ENCODE measurements at regions not wholly inside any gene's neighbourhood (a gene's known extent, or its start where the extent isn't known, plus 50 kb on each side); places are given as distances from the start of the nearest gene placed in this dataset.
"Not testable (repeated sequence)": the region's sequence is repeated elsewhere in the genome, so short reads cannot be mapped to it uniquely, and the experiment has no call there.

GRCh38 chr1:147061880-147062279, 110.4 kb downstream of the PRKAB2 start:
- DNase-seq = not testable (repeated sequence)

GRCh38 chr1:147053269-147053668, 115.1 kb downstream of the NBPF12 start:
- DNase-seq = no peak

DNA sequence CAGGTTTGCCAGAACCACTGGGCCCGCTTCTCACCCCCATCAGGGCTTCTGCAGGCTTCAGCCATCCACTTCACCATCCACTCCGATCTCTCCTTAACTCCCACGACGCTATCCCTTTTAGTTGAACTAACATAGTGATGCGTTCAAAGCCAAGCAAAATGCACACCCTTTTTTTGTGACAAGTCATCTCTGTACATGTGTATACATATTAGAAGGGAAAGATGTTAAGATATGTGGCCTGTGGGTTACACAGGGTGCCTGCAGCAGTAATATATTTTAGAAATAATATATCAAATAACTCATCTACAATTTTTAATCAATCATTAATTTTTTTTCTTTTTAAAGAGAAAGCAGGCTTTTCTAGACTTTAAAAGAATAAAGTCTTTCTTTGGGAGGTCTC, 114.6 kb downstream of the NBPF12 start:
- DNase-seq = no peak

DNA sequence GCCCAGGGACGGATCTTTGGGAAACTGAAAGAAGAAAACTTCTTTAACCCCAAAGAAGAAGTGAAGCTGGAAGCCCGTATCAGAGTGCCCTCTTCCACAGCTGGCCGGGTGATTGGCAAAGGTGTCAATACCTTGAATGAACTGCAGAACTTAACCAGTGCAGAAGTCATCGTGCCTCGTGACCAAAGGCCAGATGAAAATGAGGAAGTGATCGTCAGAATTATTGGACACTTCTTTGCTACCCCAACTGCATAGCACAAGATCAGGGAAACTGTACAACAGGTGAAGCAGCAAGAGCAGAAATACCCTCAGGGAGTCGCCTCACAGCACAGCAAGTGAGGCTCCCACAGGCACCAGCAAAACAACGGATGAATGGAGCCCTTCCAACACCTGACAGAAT, 114.0 kb downstream of the NBPF12 start:
- DNase-seq = no peak

DNA sequence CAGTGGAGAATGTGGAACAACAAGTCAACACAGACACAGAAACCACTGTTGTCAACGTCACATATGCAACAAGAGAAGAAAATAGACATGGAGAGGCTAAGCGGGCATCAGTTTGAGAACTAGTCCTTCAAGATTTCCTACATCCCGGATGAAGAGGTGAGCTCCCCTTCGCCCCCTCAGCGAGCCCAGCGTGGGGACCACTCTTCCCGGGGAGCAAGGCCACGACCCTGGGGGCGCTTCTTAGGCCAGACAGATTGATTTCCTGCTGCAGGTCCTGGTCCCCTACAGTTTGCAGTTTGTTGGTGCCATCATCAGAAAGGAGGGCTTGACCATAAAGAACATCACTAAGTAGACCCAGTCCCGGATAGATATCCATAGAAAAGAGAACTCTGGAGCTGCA, 113.0 kb downstream of the NBPF12 start:
- DNase-seq = no peak

- no peak for DNase-seq
Observed at GRCh38 chr1:147050654-147051053, 112.5 kb downstream of the NBPF12 start.

DNA sequence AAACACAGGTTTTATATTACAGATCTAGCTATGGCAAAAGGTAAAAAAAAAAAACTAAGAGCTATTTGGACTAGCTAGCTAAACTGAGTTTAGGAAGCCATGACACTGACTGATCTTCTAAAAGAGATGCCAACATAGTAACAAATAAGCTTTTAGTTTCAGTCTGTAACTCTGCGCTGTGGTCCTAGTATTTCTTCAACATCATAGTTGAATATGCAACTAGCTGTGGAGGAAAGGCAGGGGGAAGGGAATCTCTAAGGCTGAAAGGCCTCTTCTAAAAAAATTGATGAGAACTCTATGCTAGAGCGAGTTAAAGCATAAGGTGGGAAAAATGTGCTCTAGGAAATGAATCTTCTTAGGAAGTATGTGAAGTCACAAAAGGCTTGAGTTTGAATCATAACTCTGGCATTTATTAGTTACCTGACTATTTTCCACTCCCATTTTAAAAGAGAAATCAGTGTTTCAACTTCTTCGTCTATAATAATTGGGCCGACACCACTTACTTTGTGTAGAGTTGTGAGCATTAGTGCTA, 108.8 kb downstream of the NBPF12 start:
- DNase-seq = not testable (repeated sequence)

GRCh38 chr1:147046189-147046862, 108.2 kb downstream of the NBPF12 start:
- no peak for DNase-seq

Measured in AML-193 (cell line).